AG09309 (cell line): ENCODE measurements at regions not wholly inside any gene's neighbourhood (a gene's known extent, or its start where the extent isn't known, plus 50 kb on each side); places are given as distances from the start of the nearest gene placed in this dataset.

ENCODE experiments used
- DNase-seq: peaks from one replicate; pipeline ENCODE4 v3.0.0-alpha.2; 2010; ENCODE audit warnings: low read depth
- H3K4me3 ChIP-seq: 2 replicates; pipeline ENCODE4 v1.5.1; 2011; ENCODE audit warnings: mild to moderate bottlenecking, low read depth, low read length, moderate library complexity; ENCODE audit not compliant: control insufficient read depth
- TF ChIP-seq, protein P1 (sequence below): IDR thresholded peaks from 2 replicates; pipeline ENCODE4 v1.5.1; 2011; ENCODE audit warnings: mild to moderate bottlenecking, low read depth, low read length, inconsistent platforms; ENCODE audit not compliant: insufficient read depth, control insufficient read depth; ENCODE audit errors: missing control alignments

DNA sequence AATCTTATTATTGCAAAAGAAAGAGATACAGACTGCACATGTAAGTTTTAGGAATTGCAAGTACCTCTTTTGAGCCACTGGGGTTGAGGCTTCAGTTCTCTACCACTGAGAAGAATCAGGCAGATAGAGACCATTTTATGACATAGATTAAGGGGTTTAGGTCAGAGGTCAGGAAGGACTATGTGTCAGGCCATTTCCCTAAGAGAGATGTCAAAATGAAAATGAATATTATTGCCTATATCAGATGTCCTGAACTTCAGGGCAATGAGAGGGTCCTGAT, 113.7 kb downstream of the GATA6 start:
- TF ChIP-seq, protein P1, sequence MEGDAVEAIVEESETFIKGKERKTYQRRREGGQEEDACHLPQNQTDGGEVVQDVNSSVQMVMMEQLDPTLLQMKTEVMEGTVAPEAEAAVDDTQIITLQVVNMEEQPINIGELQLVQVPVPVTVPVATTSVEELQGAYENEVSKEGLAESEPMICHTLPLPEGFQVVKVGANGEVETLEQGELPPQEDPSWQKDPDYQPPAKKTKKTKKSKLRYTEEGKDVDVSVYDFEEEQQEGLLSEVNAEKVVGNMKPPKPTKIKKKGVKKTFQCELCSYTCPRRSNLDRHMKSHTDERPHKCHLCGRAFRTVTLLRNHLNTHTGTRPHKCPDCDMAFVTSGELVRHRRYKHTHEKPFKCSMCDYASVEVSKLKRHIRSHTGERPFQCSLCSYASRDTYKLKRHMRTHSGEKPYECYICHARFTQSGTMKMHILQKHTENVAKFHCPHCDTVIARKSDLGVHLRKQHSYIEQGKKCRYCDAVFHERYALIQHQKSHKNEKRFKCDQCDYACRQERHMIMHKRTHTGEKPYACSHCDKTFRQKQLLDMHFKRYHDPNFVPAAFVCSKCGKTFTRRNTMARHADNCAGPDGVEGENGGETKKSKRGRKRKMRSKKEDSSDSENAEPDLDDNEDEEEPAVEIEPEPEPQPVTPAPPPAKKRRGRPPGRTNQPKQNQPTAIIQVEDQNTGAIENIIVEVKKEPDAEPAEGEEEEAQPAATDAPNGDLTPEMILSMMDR, result no peak
- DNase-seq, result no peak
- H3K4me3 ChIP-seq, result no peak overlapping the region

DNA sequence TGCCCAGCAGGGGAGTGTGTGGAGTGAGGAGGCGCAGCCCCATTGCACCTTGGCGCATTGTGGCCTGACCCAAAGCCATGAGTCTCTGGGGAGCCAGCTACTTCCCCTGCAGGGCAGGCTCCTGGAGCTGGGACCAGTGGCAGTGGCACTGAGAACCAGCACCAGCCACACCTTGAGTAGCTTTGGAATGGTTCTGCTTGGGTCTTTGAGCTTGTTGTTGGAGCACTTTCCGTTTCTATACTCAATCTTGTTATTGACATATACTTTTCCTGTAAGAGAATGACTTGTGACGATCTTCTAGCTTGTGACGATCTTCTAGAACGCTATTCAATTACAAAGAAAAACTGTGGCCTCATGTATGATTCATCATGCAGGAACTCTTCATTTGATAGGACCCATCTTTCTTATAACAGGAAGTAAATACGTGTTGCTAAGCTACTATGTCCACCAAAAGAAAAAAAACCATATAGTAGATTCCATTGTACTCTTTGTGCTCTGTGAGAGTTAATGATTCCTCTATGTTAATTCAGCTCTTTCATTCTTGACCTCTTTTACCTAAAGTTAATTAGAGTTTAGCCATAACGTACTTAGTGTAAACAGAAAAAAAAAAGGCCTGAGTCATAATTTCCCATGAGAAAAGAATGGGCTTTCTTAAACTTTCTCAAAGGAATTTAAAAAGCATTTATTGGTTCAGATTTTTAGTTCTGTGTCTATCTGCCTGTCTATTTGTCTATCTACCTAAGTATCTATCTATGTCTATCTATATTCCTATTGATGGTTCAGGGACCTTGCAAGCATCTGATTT, 113.1 kb downstream of the GATA6 start:
- H3K4me3 ChIP-seq, result no peak overlapping the region
- peak; percentile 29 for DNase-seq
- TF ChIP-seq, protein P1, result no peak

DNA sequence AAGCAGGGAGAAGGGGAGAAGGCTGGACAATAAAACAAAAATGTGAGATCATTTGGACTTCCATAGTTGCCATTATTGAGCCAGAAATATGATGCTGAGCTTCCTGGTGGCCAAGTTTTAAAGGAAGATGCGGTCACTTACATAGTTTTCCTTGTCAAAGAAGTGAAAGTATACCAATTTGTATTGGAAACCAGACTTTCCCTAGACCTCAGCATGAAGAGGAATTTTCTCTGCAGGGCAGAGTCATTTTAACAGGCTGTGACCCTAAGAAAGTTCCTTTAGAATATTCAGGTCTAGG, 111.0 kb downstream of the GATA6 start:
- DNase-seq, result peak; percentile 42
- no peak overlapping the region for H3K4me3 ChIP-seq
- TF ChIP-seq, protein P1, result no peak

DNA sequence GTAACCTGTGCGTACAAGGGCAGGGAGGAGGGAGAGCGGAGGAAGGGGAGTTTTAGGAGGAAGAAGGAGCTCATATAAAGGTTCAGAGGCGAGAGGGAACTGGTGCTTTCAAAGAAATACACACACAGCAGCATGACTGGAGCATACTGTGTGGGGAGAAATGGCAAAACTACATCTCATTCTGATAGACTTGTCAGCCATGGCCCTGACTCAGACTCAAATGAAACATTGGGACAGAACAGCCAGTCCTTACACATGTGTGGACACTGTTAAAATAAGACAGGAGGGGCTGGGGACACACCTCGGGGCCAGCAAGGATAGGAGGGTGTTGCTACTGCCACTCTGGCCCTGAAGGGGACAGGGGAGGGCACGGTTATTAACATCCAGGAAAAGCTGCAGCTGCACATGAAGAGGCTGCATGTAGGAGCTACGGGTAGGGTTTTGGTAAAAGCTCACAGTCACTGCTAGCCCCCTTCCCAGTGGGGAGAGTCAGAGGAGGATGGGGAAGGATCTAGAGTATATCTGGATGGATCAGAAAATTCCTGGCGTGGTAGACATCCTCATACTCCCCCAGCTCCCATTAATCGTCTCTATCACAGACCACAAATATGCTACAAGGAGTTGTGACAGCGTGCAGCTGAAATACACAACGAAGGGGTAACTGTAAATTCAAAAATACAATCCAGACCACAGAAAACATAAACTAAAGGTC, 110.5 kb downstream of the GATA6 start:
- DNase-seq, result no peak
- TF ChIP-seq, protein P1, result no peak

DNA sequence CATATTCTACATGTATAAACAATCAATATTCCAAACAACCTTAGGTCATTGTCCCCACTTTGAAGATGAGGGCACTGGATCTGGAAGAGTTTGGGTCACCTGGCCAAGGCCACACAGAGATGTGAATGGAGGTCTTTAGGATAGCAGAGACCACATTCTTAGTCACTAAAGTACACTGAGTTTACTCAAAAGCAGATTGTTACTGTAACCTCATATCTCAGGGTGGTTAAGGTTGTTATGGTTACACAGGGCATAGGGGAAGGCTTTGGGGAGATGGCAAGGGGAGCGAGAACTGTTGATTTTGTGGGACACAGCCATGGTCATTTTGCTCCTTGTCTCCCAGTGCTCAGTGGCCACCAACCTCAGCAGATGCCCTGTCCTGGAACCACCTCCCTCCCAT, 109.4 kb downstream of the GATA6 start:
- TF ChIP-seq, protein P1, result no peak
- no peak overlapping the region for H3K4me3 ChIP-seq
- no peak for DNase-seq

More for the DNA sequence above, 110.5 kb downstream of the GATA6 start:
- no peak overlapping the region for H3K4me3 ChIP-seq

DNA sequence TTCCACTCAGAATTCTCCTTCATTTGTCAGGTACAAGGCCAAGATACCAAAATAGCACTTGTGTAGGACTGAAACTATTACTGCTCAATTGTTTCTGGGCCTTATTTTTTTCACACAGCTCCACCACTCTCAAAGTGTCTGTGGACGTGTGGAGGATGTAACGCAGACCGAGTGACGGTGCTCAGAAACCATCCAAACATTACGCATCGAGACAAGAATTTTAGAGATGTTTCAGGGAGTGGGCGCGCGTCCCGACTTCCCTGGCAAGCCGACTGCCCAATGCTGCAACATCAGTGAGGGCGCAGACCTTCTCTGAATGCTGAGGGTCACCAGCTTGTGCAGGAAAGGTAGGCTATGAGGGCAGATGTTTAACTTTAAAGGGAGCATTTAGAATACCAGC, 108.4 kb downstream of the GATA6 start:
- TF ChIP-seq, protein P1, result no peak
- no peak overlapping the region for H3K4me3 ChIP-seq
- no peak for DNase-seq

DNA sequence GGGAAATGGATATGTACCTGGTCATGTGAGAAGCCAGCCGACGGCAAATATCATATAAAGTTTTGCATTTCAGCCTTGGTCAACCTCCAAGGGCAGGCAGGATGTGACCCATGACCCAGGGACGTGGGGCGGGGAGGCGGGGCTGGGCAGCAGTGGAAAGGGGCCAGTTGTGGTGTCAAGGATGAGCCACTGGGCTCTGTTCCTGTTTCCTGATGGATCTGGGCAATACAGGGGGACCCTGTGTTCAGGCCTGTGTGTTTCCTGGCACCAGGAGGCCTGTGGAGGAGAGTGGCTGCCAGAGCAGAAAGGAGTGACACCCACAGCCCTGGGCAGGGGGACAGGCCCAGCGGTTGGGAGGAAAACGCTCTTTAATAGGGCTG, 106.9 kb downstream of the GATA6 start:
- H3K4me3 ChIP-seq, result no peak overlapping the region
- TF ChIP-seq, protein P1, result no peak
- no peak for DNase-seq
